ENCODE measurements at regions not wholly inside any gene's neighbourhood (a gene's known extent, or its start where the extent isn't known, plus 50 kb on each side); places are given as distances from the start of the nearest gene placed in this dataset.
"Not testable (repeated sequence)": the region's sequence is repeated elsewhere in the genome, so short reads cannot be mapped to it uniquely, and the experiment has no call there.

DNA sequence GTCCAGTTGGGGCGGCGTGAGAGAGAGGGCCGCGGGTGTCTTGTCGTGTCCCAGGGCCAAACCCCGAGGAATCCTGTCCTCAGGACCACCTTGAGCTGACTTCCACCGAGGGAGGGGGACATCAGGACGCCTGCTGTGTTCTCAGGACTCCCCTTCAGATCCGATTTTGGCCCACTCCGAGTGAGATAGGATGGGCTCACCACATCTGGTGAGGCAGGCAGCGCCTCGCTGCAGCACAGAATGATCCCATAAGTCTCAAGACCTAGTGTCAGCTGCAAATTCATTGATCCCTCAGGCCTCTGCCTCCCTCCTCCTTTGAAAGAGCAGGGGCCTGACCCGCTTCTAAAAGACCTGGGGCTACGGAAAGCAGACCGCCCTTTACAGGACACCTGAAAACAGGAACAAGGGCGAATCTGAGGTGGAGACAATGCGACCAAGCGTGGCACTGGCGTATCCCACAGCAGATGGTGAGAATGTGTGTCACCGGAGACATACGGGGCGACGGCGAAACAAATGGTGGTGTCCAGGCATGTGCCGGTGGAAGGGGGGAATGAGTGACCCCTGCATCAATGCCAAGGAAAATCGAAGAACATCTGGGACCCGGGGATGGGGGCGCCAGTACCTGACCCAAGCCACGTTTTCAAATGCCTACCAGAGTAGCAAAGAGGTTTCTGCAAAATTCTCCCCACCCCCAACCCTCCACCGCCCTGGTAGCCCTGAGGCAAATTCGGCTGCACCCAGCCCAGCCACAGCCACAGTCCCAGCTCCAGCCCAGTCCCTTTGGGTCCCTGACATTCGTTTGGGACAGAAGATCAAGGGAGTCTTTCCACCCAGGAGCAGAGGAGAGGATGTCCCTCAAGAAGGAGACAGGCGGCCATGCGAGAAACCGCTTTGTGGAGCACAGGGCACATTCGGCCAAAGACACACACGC is 162.1 kb upstream of the ZNF337 start:
- Histone ChIP-seq H3K27me3 (peaks cover 99% of the 10 kb centered on the region), H3K9me3 (no peaks in the 10 kb centered on the region), H3K4me1 (ENCODE audit: control insufficient read depth in 1 of 2, insufficient read depth in 1 of 2, low read depth in 1 of 2, low read length in 1 of 2) (peaks cover 6 to 8% of the 10 kb centered on the region in 2 experiments), H3K4me3 (ENCODE audit: low read depth in 1 of 2, low read length in 1 of 2) (no peak overlapping the region), H3K36me3 (no peaks in the 10 kb centered on the region), H3K27ac (no peak overlapping the region)
- TF ChIP-seq, protein P1, sequence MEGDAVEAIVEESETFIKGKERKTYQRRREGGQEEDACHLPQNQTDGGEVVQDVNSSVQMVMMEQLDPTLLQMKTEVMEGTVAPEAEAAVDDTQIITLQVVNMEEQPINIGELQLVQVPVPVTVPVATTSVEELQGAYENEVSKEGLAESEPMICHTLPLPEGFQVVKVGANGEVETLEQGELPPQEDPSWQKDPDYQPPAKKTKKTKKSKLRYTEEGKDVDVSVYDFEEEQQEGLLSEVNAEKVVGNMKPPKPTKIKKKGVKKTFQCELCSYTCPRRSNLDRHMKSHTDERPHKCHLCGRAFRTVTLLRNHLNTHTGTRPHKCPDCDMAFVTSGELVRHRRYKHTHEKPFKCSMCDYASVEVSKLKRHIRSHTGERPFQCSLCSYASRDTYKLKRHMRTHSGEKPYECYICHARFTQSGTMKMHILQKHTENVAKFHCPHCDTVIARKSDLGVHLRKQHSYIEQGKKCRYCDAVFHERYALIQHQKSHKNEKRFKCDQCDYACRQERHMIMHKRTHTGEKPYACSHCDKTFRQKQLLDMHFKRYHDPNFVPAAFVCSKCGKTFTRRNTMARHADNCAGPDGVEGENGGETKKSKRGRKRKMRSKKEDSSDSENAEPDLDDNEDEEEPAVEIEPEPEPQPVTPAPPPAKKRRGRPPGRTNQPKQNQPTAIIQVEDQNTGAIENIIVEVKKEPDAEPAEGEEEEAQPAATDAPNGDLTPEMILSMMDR (IDR thresholded peaks at IDR 0.05): no peak

DNA sequence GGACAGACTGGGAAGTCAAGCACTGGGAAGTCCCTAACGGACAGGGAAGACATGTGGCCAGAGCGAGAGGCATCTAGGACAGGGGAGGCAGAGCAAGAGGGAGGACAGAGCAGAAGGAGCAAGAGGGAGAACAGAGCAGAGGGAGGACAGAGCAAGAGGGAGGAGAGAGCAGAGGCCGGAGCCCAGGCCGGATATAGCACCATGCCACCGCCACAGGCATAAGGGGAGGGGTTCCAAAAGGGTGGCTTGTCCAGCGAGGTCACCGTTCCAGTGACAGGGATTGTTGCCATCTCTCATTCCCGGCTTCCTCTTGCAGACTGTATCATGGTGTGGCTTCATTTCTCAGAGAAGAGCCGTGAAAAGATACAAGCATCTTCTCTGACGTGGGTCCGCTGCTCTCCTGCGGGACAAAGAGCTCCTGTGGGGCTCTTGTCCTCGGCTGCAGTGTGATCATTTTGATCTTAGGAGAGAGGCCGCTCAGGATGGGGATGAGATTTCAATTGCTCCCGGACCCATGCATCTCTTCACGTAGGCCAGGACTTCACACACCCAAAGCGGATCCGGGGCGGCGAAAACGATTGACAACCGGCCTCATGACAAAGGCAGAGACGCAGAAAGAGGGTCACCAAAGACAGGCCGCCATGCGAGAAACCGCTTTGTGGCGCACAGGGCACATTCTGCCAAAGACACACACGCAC is 160.6 kb upstream of the ZNF337 start:
- H3K27ac ChIP-seq; H3K4me1 ChIP-seq (ENCODE audit: control insufficient read depth in 1 of 2, insufficient read depth in 1 of 2, low read depth in 1 of 2, low read length in 1 of 2): not testable (repeated sequence)
- peaks cover 99% of the 10 kb centered on the region for H3K27me3 ChIP-seq

DNA sequence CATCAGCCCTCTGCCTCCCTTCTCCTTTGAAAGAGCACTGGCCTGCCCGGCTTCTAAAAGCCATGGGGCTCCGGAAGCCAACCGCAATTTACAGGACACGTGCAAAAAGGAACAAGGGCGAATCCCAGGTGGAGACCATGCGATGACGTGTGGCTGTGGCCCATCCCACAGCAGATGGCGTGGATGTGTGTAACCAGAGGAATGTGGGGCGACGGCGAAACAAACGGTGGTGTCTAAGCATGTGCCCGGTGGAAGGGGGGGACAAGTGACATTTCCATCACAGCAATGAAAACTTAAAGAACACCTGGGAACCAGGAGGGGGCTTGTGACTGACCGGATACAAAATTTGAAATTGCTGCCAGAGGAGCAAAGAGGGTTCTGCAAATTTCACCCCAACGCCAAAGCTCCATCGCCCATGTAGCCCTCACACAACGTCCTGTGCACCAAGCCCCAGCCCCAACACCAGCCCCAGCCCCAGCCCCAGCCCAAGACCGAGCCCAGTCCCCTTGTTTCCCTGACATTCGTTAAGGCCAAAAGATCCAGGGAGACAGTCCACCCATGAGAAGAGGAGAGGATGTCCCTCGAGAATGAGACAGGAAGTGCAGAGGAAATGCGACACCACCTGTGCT is 159.7 kb upstream of the ZNF337 start:
- H3K4me1 ChIP-seq (ENCODE audit: control insufficient read depth in 1 of 2, insufficient read depth in 1 of 2, low read depth in 1 of 2, low read length in 1 of 2): peaks cover 0 to 6% of the 10 kb centered on the region in 2 experiments
- peaks cover 97% of the 10 kb centered on the region for H3K27me3 ChIP-seq
- no peaks in the 10 kb centered on the region for H3K36me3 ChIP-seq
- no peak overlapping the region for H3K4me3 ChIP-seq (ENCODE audit: low read depth in 1 of 2, low read length in 1 of 2)
- TF ChIP-seq, protein P1 (IDR thresholded peaks at IDR 0.05): no peak
- no peak overlapping the region for H3K27ac ChIP-seq
- H3K9me3 ChIP-seq: no peaks in the 10 kb centered on the region

More for the DNA sequence above, 160.6 kb upstream of the ZNF337 start:
- H3K4me3 ChIP-seq (ENCODE audit: low read depth in 1 of 2, low read length in 1 of 2); H3K9me3 ChIP-seq; H3K36me3 ChIP-seq: not testable (repeated sequence)

DNA sequence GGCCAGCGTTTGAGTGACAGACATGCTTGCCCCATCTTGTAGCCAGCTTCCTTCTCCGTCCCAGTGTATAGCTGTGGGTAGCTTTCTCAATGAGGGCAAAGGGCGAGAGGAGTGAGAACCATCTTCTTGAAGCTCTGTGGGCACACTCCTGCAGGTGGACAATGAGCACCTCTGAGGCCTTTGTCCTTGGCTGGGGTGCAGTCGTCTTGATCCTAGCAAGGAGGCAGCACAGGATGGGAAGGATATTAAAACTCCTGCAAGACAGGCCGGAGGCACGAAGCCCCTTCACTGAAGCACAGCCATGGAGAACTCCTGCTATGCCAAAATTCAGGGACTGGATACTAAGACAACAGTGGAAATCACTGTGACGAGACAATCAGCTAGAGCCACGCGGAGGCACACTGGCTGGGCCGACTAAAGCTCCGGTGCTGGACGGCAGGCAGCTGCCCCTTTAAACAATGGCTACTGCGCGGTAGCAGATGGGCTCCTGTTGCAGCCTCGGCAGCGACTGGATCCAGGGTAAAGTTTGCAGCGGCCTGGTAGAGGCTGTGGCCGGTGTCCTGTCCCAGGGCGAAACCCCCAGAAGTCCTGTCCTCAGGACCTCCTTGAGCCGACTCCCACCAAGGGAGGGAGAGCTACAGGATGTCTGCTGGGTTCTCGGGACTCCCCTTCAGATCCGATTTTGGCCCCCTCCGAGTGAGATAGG is 159.0 kb upstream of the ZNF337 start:
- H3K27ac ChIP-seq; H3K4me1 ChIP-seq (ENCODE audit: control insufficient read depth in 1 of 2, insufficient read depth in 1 of 2, low read depth in 1 of 2, low read length in 1 of 2); H3K36me3 ChIP-seq; H3K9me3 ChIP-seq; H3K4me3 ChIP-seq (ENCODE audit: low read depth in 1 of 2, low read length in 1 of 2): not testable (repeated sequence)
- H3K27me3 ChIP-seq: peaks cover 91% of the 10 kb centered on the region

DNA sequence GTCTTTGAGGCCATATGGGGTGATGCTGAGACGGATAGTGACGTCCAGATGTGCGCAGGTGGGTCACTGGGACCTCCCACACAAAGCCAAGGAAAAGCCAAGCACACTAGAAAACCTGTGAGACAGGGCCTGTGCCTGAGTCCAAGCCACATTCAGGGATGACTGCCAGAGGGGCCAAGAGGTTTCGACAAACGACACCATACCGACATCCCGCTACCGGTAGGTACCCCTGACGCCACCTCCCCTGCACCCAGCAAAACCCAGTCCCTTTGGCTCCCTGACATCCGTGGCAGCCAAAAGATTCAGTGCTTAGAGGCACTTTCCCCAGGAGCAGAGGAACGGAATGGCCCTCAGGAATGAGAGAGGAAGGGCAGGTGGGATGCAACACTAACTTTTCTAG is 158.0 kb upstream of the ZNF337 start:
- not testable (repeated sequence) for H3K9me3 ChIP-seq; H3K4me1 ChIP-seq (ENCODE audit: control insufficient read depth in 1 of 2, insufficient read depth in 1 of 2, low read depth in 1 of 2, low read length in 1 of 2); H3K4me3 ChIP-seq (ENCODE audit: low read depth in 1 of 2, low read length in 1 of 2); H3K36me3 ChIP-seq; H3K27ac ChIP-seq
- peaks cover 82% of the 10 kb centered on the region for H3K27me3 ChIP-seq

DNA sequence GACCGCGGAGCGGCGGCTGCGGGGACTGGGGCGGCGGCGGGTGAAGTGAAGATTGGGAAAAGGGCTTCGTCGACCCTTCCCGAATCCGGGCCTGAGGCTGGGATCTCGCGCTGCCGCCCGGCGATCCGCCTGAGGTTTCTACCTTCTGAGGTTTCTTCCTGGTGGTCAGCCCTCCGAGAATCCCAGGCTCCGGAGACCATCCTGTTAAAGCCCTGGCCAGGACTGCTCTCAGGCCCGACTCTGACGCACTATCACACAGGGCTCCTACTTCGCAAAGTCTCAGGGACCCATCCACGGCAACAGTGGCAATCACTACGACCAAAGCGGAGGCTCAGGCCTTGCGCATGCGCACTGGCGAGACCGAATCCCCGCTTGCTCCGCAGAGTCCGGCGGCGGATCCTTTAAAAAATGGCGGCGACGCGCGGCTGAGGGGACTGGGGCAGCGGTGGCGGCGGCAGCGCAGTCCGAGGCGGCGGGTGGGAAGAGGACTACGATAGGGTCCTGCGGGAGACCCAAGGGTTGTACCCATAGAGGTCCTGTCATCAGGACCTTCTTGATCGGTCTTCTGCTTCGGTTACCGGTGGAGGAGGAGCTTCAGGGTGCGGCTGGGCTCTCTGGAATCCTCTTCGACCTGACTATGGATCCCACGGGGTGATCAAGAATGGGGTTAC is 157.2 kb upstream of the ZNF337 start:
- peaks cover 74% of the 10 kb centered on the region for H3K27me3 ChIP-seq
- not testable (repeated sequence) for H3K4me3 ChIP-seq (ENCODE audit: low read depth in 1 of 2, low read length in 1 of 2); H3K27ac ChIP-seq; H3K36me3 ChIP-seq; H3K4me1 ChIP-seq (ENCODE audit: control insufficient read depth in 1 of 2, insufficient read depth in 1 of 2, low read depth in 1 of 2, low read length in 1 of 2); H3K9me3 ChIP-seq

DNA sequence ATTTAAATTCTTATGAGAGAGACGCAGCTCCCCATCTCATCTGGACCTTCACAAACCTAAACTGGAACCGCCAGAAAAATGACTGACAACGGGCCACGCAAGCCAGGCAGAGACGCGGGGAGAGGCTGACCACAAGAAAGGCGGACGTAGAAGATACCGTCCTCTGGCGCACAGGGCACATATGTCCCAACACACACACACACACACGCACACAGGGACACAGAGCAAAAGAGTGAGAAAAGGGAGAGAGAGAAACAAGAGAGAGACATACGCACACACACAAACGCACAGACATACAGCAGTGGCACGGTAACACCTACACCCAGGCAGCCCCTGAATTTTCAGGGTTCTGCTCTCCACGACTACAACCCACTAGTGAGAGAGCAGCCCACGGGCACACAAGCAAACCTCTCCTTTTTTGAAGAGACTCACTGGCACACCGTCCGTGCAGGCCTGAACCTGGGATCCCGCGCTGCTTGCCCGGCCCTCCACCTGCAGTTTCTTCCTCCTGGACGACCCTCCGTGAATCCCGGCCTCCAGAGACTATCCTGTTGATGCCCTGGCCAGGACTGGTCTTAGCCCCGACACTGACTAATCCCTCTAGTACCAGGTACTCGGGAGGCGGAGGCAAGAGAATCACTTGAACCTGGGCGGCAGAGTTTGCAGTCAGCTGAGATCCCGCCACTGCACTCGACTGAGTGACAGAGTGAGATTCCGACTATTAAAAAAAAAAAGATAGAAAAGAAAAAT is 156.5 kb upstream of the ZNF337 start:
- H3K9me3 ChIP-seq: not testable (repeated sequence)

DNA sequence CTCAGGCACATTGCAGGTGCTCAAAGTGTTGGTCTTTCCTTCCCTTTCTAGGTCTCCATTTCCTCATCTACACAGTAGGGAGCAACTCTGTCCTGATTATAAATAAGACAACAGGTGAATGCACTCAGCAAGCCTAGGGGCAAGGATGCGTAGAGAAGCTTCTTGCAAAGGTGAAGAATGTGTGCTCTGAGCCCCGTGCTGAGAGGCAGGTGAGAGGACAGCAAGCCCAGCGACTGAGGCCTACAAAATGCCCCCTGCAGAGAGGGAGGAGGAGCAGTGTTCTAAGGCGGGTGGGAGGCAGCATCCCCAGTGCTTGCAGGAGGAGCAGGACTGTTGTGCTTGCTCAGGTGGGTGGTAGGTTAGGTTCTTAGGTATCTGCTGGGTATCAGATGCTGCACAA is 153.5 kb upstream of the ZNF337 start:
- not testable (repeated sequence) for H3K4me3 ChIP-seq (ENCODE audit: low read depth in 1 of 2, low read length in 1 of 2); H3K9me3 ChIP-seq

More for the DNA sequence above, 156.5 kb upstream of the ZNF337 start:
- not testable (repeated sequence) for H3K4me1 ChIP-seq (ENCODE audit: control insufficient read depth in 1 of 2, insufficient read depth in 1 of 2, low read depth in 1 of 2, low read length in 1 of 2); H3K36me3 ChIP-seq; H3K27ac ChIP-seq; H3K4me3 ChIP-seq (ENCODE audit: low read depth in 1 of 2, low read length in 1 of 2)
- H3K27me3 ChIP-seq: peaks cover 67% of the 10 kb centered on the region

More for the DNA sequence above, 153.5 kb upstream of the ZNF337 start:
- H3K27ac ChIP-seq; H3K4me1 ChIP-seq (ENCODE audit: control insufficient read depth in 1 of 2, insufficient read depth in 1 of 2, low read depth in 1 of 2, low read length in 1 of 2); H3K36me3 ChIP-seq: not testable (repeated sequence)
- peaks cover 38% of the 10 kb centered on the region for H3K27me3 ChIP-seq
